Heart right ventricle (tissue), 16 donors: ENCODE measurements at regions not wholly inside any gene's neighbourhood (a gene's known extent, or its start where the extent isn't known, plus 50 kb on each side); places are given as distances from the start of the nearest gene placed in this dataset.

Experiments
- ATAC-seq, 8 donors: fragments of 200-7000 bp; cut with Tn5 transposase; one replicate each; pipeline ENCODE4 v1.9.1; 2020; ENCODE audit warnings: mild to moderate bottlenecking in 8 of 8, moderate library complexity in 8 of 8, moderate number of reproducible peaks in 1 of 8
- DNase-seq, 2 donors: peaks; one replicate each; pipeline ENCODE4 v3.0.0-alpha.2; 2020
- H3K27ac ChIP-seq, 10 donors: fragments of 200-600 bp; sonication (generic) in 2 of 10; one replicate each; pipeline versions ENCODE4 v1.5.0 to v1.8.0; 2020 to 2022; ENCODE audit warnings: mild to moderate bottlenecking in 3 of 10
- H3K27me3 ChIP-seq, 7 donors: fragments of 200-600 bp; one replicate each; pipeline ENCODE4 v1.8.0; 2021 to 2022; ENCODE audit warnings: mild to moderate bottlenecking in 2 of 7
- H3K36me3 ChIP-seq, 9 donors: fragments of 200-600 bp; sonication (generic) in 1 of 9; one replicate each; pipeline versions ENCODE4 v1.5.0 to v1.8.0; 2020 to 2022; ENCODE audit warnings: mild to moderate bottlenecking in 2 of 9
- H3K4me1 ChIP-seq, 9 donors: fragments of 200-600 bp; sonication (generic) in 1 of 9; one replicate each; pipeline versions ENCODE4 v1.5.0 to v1.8.0; 2020 to 2022; ENCODE audit warnings: mild to moderate bottlenecking in 4 of 9
- H3K4me3 ChIP-seq, 10 donors: fragments of 200-600 bp; sonication (generic) in 2 of 10; one replicate each; pipeline versions ENCODE4 v1.5.0 to v1.8.0; 2020 to 2022; ENCODE audit warnings: mild to moderate bottlenecking in 7 of 10, moderate library complexity in 2 of 10
- H3K9me3 ChIP-seq, 11 donors: fragments of 200-600 bp in 10 of 11; sonication (generic) in 2 of 11; one replicate each; pipeline versions ENCODE4 v1.5.0 to v1.8.0; 2013 to 2022; ENCODE audit warnings: mild to moderate bottlenecking in 2 of 11, control low read depth in 1 of 11, moderate library complexity in 1 of 11
- CTCF ChIP-seq, 9 donors: fragments of 200-600 bp; sonication (generic) in 2 of 9; IDR thresholded peaks; one replicate each; pipeline versions ENCODE4 v1.5.0 to v1.8.0; 2021 to 2022; ENCODE audit warnings: antibody characterized with exemption in 9 of 9, mild to moderate bottlenecking in 5 of 9, moderate library complexity in 1 of 9
- WGBS, 2 donors: extraction: QIAGEN DNeasy Blood & Tissue Kit; methylation state at CpG; one replicate each; pipeline ENCODE4 v1.1.7; 2013; ENCODE audit warnings: inconsistent platforms in 1 of 2; 5-methylcytosine and 5-hydroxymethylcytosine counted together
- intact Hi-C, 10 donors: fragments of 100-400 bp; cut with DNase I; formaldehyde crosslinking; loops; one replicate each; pipeline versions ENCODE4 v1.11.1 to v1.14.2; 2022
- donor health status: Arrhythmogenic right ventricular cardiomyopathy.
- donor health status: ischemic (EF 13 %, LVEDD 7.1; RV severe dilation, severe dysfunction).
- donor health status: healthy with polysubstance abuse.
- donor health status: DM: no; HTN: yes; CAD: no.
- donor health status: DM: no; HTN: no; CAD: no.
- donor health status: ischemic (EF 25% LVEDD 6.9; RV normal size, moderate dysfunction).
- donor health status: ischemic (EF 25% LVEDD 5.7; RV mildly dilated, moderate dysfunction).
- donor health status: healthy.
- donor health status: DM: yes; HTN: yes; CAD: no.
- donor health status: Ischemic cardiomyopathy.
- donor health status: ischemic (EF 35%, LVEDD 5.7; RV mildly dilated, moderate dysfunction).
- donor health status: nonischemic (EF 11% LVEDD 7.7; RV severe dilation, severe dysfunction).
- donor health status: DM: yes; HTN: yes; CAD: no.
- donor health status: PGD.
- donor health status: ischemic (EF 29% LVEDD 5.4; RV normal size, mild dysfunction).
- donor health status: nonischemic (EF 23%, LVEDD 6.1; RV moderate dilation, normal function).

- peaks cover 0 to 11% (median 4%) of the 10 kb centered on the region in 9 donors for H3K4me1 ChIP-seq
- H3K27me3 ChIP-seq, result peaks cover 0 to 8% (median 0%) of the 10 kb centered on the region in 7 donors
- H3K27ac ChIP-seq, result no peak overlapping the region
- intact Hi-C loops, result loop anchor here (5.0 to 10.0 kb wide), 9 partner anchors 146 to 1486 kb away; no protein-coding TSS in a partner anchor
- no peak overlapping the region for H3K4me3 ChIP-seq
- no peaks in the 10 kb centered on the region for H3K9me3 ChIP-seq
- TF ChIP-seq CTCF (IDR thresholded peaks at IDR 0.05), result no peak
- ATAC-seq (peak in 1 of 8 donors; percentile 10), DNase-seq (no peak)
- 55 to 60% methylated on average over 5 of the region's 5 CpGs for WGBS, 2 donors
- H3K36me3 ChIP-seq, result no peaks in the 10 kb centered on the region
These were observed 117.9 kb downstream of the SLC30A10 start for GRCh38 chr1:219810451-219810850.

GRCh38 chr1:219808790-219809189, 119.6 kb downstream of the SLC30A10 start:
- Histone ChIP-seq H3K4me1 (peaks cover 0 to 11% (median 4%) of the 10 kb centered on the region in 9 donors), H3K36me3 (no peaks in the 10 kb centered on the region), H3K27ac (no peak overlapping the region), H3K27me3 (peaks cover 0 to 4% (median 0%) of the 10 kb centered on the region in 7 donors), H3K9me3 (peaks cover 0 to 8% (median 0%) of the 10 kb centered on the region in 11 donors), H3K4me3 (no peak overlapping the region)
- DNase-seq, result no peak
- intact Hi-C loops, result loop anchor here in 4 of 10 donors (10.0 kb wide), 2 partner anchors 144 to 234 kb away; no protein-coding TSS in a partner anchor
- WGBS, 2 donors, result 87 to 91% methylated on average over 7 of the region's 7 CpGs
- ATAC-seq, result no peak
- no peak for TF ChIP-seq CTCF (IDR thresholded peaks at IDR 0.05)

GRCh38 chr1:219806642-219807041, 121.7 kb downstream of the SLC30A10 start:
- no peaks in the 10 kb centered on the region for H3K36me3 ChIP-seq
- intact Hi-C loops, result loop anchor here in 4 of 10 donors (10.0 kb wide), 2 partner anchors 142 to 232 kb away; no protein-coding TSS in a partner anchor
- TF ChIP-seq CTCF (IDR thresholded peaks at IDR 0.05), result no peak

GRCh38 chr1:219806020-219806419, 122.3 kb downstream of the SLC30A10 start:
- Histone ChIP-seq H3K27ac (no peak overlapping the region), H3K4me1 (peaks cover 0 to under 1% (median 0%) of the 10 kb centered on the region in 9 donors), H3K9me3 (peaks cover 0 to 8% (median 0%) of the 10 kb centered on the region in 11 donors), H3K27me3 (peaks cover 0 to 4% (median 0%) of the 10 kb centered on the region in 7 donors), H3K4me3 (no peak overlapping the region), H3K36me3 (no peaks in the 10 kb centered on the region)
- intact Hi-C loops, result loop anchor here in 4 of 10 donors (10.0 kb wide), 2 partner anchors 141 to 231 kb away; no protein-coding TSS in a partner anchor
- WGBS, 2 donors, result 60 to 82% methylated on average over 4 of the region's 4 CpGs
- TF ChIP-seq CTCF (IDR thresholded peaks at IDR 0.05), result no peak
- DNase-seq, result no peak
- no peak for ATAC-seq

More at GRCh38 chr1:219806642-219807041, 121.7 kb downstream of the SLC30A10 start:
- 76 to 84% methylated on average over 2 of the region's 2 CpGs for WGBS, 2 donors
- DNase-seq (no peak), ATAC-seq (no peak)
- no peak overlapping the region for H3K4me3 ChIP-seq
- H3K4me1 ChIP-seq, result no peaks in the 10 kb centered on the region
- H3K27ac ChIP-seq, result no peak overlapping the region
- peaks cover 0 to 8% (median 0%) of the 10 kb centered on the region in 11 donors for H3K9me3 ChIP-seq
- peaks cover 0 to 4% (median 0%) of the 10 kb centered on the region in 7 donors for H3K27me3 ChIP-seq
